Right lobe of liver (tissue), 4 donors: ENCODE measurements at regions not wholly inside any gene's neighbourhood (a gene's known extent, or its start where the extent isn't known, plus 50 kb on each side); places are given as distances from the start of the nearest gene placed in this dataset.

Source experiments
- CTCF ChIP-seq, 4 donors: fragments of 200-600 bp in 3 of 4; fragments of 450-650 bp in 1 of 4; IDR thresholded peaks; one replicate each; pipeline versions ENCODE4 v1.5.1 to v1.8.0; 2016 to 2022; ENCODE audit warnings: antibody characterized with exemption in 4 of 4, mild to moderate bottlenecking in 2 of 4
- POLR2A ChIP-seq: fragments of 450-650 bp; IDR thresholded peaks from one replicate; pipeline ENCODE4 v1.6.1; 2017; ENCODE audit warnings: antibody characterized with exemption, mild to moderate bottlenecking
- donor health status: DM: no; HTN: no; CAD: no.
- donor health status: DM: no; HTN: no; CAD: no.
- donor health status: DM: no; HTN: yes; CAD: no.

- TF ChIP-seq CTCF (IDR thresholded peaks at IDR 0.05) (no peak), POLR2A (no peak)
Measured at GRCh38 chr18:77571743-77572142, 322.1 kb downstream of the GALR1 start.
